ENCODE measurements at regions not wholly inside any gene's neighbourhood (a gene's known extent, or its start where the extent isn't known, plus 50 kb on each side); places are given as distances from the start of the nearest gene placed in this dataset.
"Not testable (repeated sequence)": the region's sequence is repeated elsewhere in the genome, so short reads cannot be mapped to it uniquely, and the experiment has no call there.

GRCh38 chr1:101496109-101496508 lies 259.3 kb downstream of the S1PR1 start:
- peaks cover under 1% of the 10 kb centered on the region for H3K9me3 Mint-ChIP-seq (ENCODE audit: unreplicated experiment)
- no peak for DNase-seq (ENCODE audit: extremely low spot score, unreplicated experiment)
- H3K27ac Mint-ChIP-seq (ENCODE audit: unreplicated experiment), result no peak overlapping the region
- no peak for TF ChIP-seq CTCF (IDR thresholded peaks at IDR 0.05)
- no peaks in the 10 kb centered on the region for H3K36me3 Mint-ChIP-seq (ENCODE audit: unreplicated experiment)
- H3K4me3 Mint-ChIP-seq (ENCODE audit: unreplicated experiment), result no peak overlapping the region
- H3K4me1 Mint-ChIP-seq (ENCODE audit: unreplicated experiment), result no peaks in the 10 kb centered on the region
- no peaks in the 10 kb centered on the region for H3K27me3 Mint-ChIP-seq (ENCODE audit: unreplicated experiment)

- no peaks in the 10 kb centered on the region for H3K4me1 Mint-ChIP-seq (ENCODE audit: unreplicated experiment)
- H3K9me3 Mint-ChIP-seq (ENCODE audit: unreplicated experiment), result no peaks in the 10 kb centered on the region
- H3K27me3 Mint-ChIP-seq (ENCODE audit: unreplicated experiment), result no peaks in the 10 kb centered on the region
- no peaks in the 10 kb centered on the region for H3K36me3 Mint-ChIP-seq (ENCODE audit: unreplicated experiment)
- DNase-seq (ENCODE audit: extremely low spot score, unreplicated experiment), result no peak
- no peak overlapping the region for H3K4me3 Mint-ChIP-seq (ENCODE audit: unreplicated experiment)
- TF ChIP-seq CTCF (IDR thresholded peaks at IDR 0.05), result no peak
- H3K27ac Mint-ChIP-seq (ENCODE audit: unreplicated experiment), result no peak overlapping the region
These were observed 261.2 kb downstream of the S1PR1 start for GRCh38 chr1:101497881-101498559.

- not testable (repeated sequence) for H3K36me3 Mint-ChIP-seq (ENCODE audit: unreplicated experiment); H3K27ac Mint-ChIP-seq (ENCODE audit: unreplicated experiment); H3K4me1 Mint-ChIP-seq (ENCODE audit: unreplicated experiment); H3K9me3 Mint-ChIP-seq (ENCODE audit: unreplicated experiment); H3K27me3 Mint-ChIP-seq (ENCODE audit: unreplicated experiment); DNase-seq (ENCODE audit: extremely low spot score, unreplicated experiment); H3K4me3 Mint-ChIP-seq (ENCODE audit: unreplicated experiment)
These were observed 267.3 kb downstream of the S1PR1 start for GRCh38 chr1:101504106-101504505.

- not testable (repeated sequence) for H3K4me1 Mint-ChIP-seq (ENCODE audit: unreplicated experiment); H3K4me3 Mint-ChIP-seq (ENCODE audit: unreplicated experiment); H3K36me3 Mint-ChIP-seq (ENCODE audit: unreplicated experiment); DNase-seq (ENCODE audit: extremely low spot score, unreplicated experiment); H3K9me3 Mint-ChIP-seq (ENCODE audit: unreplicated experiment); H3K27ac Mint-ChIP-seq (ENCODE audit: unreplicated experiment); H3K27me3 Mint-ChIP-seq (ENCODE audit: unreplicated experiment)
These were observed 268.4 kb downstream of the S1PR1 start for GRCh38 chr1:101505240-101505639.

- H3K36me3 Mint-ChIP-seq (ENCODE audit: unreplicated experiment), result no peaks in the 10 kb centered on the region
- TF ChIP-seq CTCF (IDR thresholded peaks at IDR 0.05), result peak; percentile 70
- no peak for DNase-seq (ENCODE audit: extremely low spot score, unreplicated experiment)
- no peaks in the 10 kb centered on the region for H3K9me3 Mint-ChIP-seq (ENCODE audit: unreplicated experiment)
- no peaks in the 10 kb centered on the region for H3K4me1 Mint-ChIP-seq (ENCODE audit: unreplicated experiment)
- peaks cover 3% of the 10 kb centered on the region for H3K27me3 Mint-ChIP-seq (ENCODE audit: unreplicated experiment)
- no peak overlapping the region for H3K4me3 Mint-ChIP-seq (ENCODE audit: unreplicated experiment)
- H3K27ac Mint-ChIP-seq (ENCODE audit: unreplicated experiment), result no peak overlapping the region
These were observed 269.8 kb downstream of the S1PR1 start for GRCh38 chr1:101506541-101507164.

- Mint-ChIP-seq H3K27me3 (ENCODE audit: unreplicated experiment) (peaks cover 3% of the 10 kb centered on the region), H3K4me3 (ENCODE audit: unreplicated experiment) (no peak overlapping the region), H3K9me3 (ENCODE audit: unreplicated experiment) (no peaks in the 10 kb centered on the region), H3K4me1 (ENCODE audit: unreplicated experiment) (no peaks in the 10 kb centered on the region), H3K27ac (ENCODE audit: unreplicated experiment) (no peak overlapping the region), H3K36me3 (ENCODE audit: unreplicated experiment) (no peaks in the 10 kb centered on the region)
- no peak for TF ChIP-seq CTCF (IDR thresholded peaks at IDR 0.05)
- DNase-seq (ENCODE audit: extremely low spot score, unreplicated experiment), result no peak
These were observed 270.7 kb downstream of the S1PR1 start for GRCh38 chr1:101507547-101507971.

All from osteocyte (in vitro differentiated cells).